MCF 10A (cell line): ENCODE measurements at regions not wholly inside any gene's neighbourhood (a gene's known extent, or its start where the extent isn't known, plus 50 kb on each side); places are given as distances from the start of the nearest gene placed in this dataset.

Experiments used
- BruUV-seq: library from RNA; stranded (reverse); fragments of 400-500 nt; replicated peaks from 2 replicates; lab custom pipeline; 2021; lab: Mats Ljungman, UMichigan
- CTCF ChIA-PET: fragments of 300-600 bp; sonication (Branson Sonifier 250); formaldehyde crosslinking; extraction: SDS; loops from one replicate; lab custom pipeline; 2021; ENCODE audit warnings: antibody characterized with exemption, inconsistent platforms; lab: Yijun Ruan, JAX
- POLR2A ChIA-PET: fragments of 300-600, 350-650 bp; sonication (Branson Sonifier 250); formaldehyde crosslinking; extraction: SDS; loops from one replicate; lab custom pipeline; 2020; ENCODE audit warnings: antibody characterized with exemption, inconsistent platforms; lab: Yijun Ruan, JAX
- DNase-seq: peaks from one replicate; pipeline ENCODE4 v3.0.0-alpha.2; 2018; ENCODE audit not compliant: unreplicated experiment
- H3K27ac Mint-ChIP-seq: one replicate; pipeline ENCODE4 v1.8.0; 2022; ENCODE audit warnings: mild to moderate bottlenecking, low read depth, mixed read lengths; ENCODE audit not compliant: unreplicated experiment
- H3K27me3 Mint-ChIP-seq: one replicate; pipeline ENCODE4 v1.8.0; 2022; ENCODE audit warnings: mixed read lengths; ENCODE audit not compliant: insufficient read depth, unreplicated experiment
- H3K36me3 Mint-ChIP-seq: one replicate; pipeline ENCODE4 v1.8.0; 2022; ENCODE audit warnings: mild to moderate bottlenecking, moderate library complexity, mixed read lengths; ENCODE audit not compliant: insufficient read depth, unreplicated experiment
- H3K4me1 Mint-ChIP-seq: one replicate; pipeline ENCODE4 v1.8.0; 2022; ENCODE audit warnings: mixed read lengths; ENCODE audit not compliant: insufficient read depth, unreplicated experiment
- H3K4me3 Mint-ChIP-seq: one replicate; pipeline ENCODE4 v1.8.0; 2022; ENCODE audit warnings: mild to moderate bottlenecking, moderate library complexity, mixed read lengths; ENCODE audit not compliant: unreplicated experiment
- H3K9me3 Mint-ChIP-seq: one replicate; pipeline ENCODE4 v1.8.0; 2022; ENCODE audit warnings: mixed read lengths; ENCODE audit not compliant: unreplicated experiment
- CTCF ChIP-seq: fragments of 200-600 bp; IDR thresholded peaks from one replicate; pipeline ENCODE4 v1.8.0; 2022; ENCODE audit warnings: antibody characterized with exemption, mild to moderate bottlenecking; ENCODE audit not compliant: unreplicated experiment
- intact Hi-C: fragments of 100-400 bp; cut with micrococcal nuclease; formaldehyde crosslinking; loops from 2 replicates; pipeline ENCODE4 v1.14.1; 2022

- Mint-ChIP-seq H3K4me3 (no peak overlapping the region), H3K4me1 (peaks cover 20% of the 10 kb centered on the region), H3K27me3 (no peaks in the 10 kb centered on the region), H3K27ac (no peak overlapping the region), H3K9me3 (no peaks in the 10 kb centered on the region), H3K36me3 (peaks cover 5% of the 10 kb centered on the region)
- ChIA-PET CTCF (interaction anchor here (0.6 kb wide), 1 partner anchor 281 kb away, joined by 3 read pairs; no protein-coding TSS in a partner anchor), POLR2A (no interaction called here)
- no TSS peak for BruUV-seq
- intact Hi-C loops: no loop called here
- no peak for TF ChIP-seq CTCF
- no peak for DNase-seq
Measured at GRCh38 chr20:57988828-57989227, 239.6 kb downstream of the ANKRD60 start.

GRCh38 chr20:57988422-57988821, 240.0 kb downstream of the ANKRD60 start:
- peaks cover 17% of the 10 kb centered on the region for H3K4me1 Mint-ChIP-seq
- no peak overlapping the region for H3K27ac Mint-ChIP-seq
- POLR2A ChIA-PET: no interaction called here
- no TSS peak for BruUV-seq
- TF ChIP-seq CTCF: no peak
- peaks cover 5% of the 10 kb centered on the region for H3K36me3 Mint-ChIP-seq
- CTCF ChIA-PET: no interaction called here
- intact Hi-C loops: no loop called here
- no peak overlapping the region for H3K4me3 Mint-ChIP-seq
- no peak for DNase-seq
- H3K9me3 Mint-ChIP-seq: no peaks in the 10 kb centered on the region
- no peaks in the 10 kb centered on the region for H3K27me3 Mint-ChIP-seq

- Mint-ChIP-seq H3K27ac (no peak overlapping the region), H3K9me3 (no peaks in the 10 kb centered on the region), H3K4me3 (no peak overlapping the region), H3K4me1 (peaks cover 17% of the 10 kb centered on the region), H3K27me3 (no peaks in the 10 kb centered on the region), H3K36me3 (peaks cover 5% of the 10 kb centered on the region)
- POLR2A ChIA-PET: interaction anchor here (0.7 kb wide), 1 partner anchor 96 kb away, joined by 3 read pairs; no protein-coding TSS in a partner anchor
- intact Hi-C loops: no loop called here
- no peak for DNase-seq
- CTCF ChIA-PET: no interaction called here
- BruUV-seq: no TSS peak
- TF ChIP-seq CTCF: no peak
Measured at GRCh38 chr20:57987659-57988058, 240.8 kb downstream of the ANKRD60 start.

GRCh38 chr20:57986666-57987065, 241.8 kb downstream of the ANKRD60 start:
- intact Hi-C loops: no loop called here
- no peaks in the 10 kb centered on the region for H3K36me3 Mint-ChIP-seq
- TF ChIP-seq CTCF: no peak
- no peak overlapping the region for H3K27ac Mint-ChIP-seq
- peaks cover 9% of the 10 kb centered on the region for H3K27me3 Mint-ChIP-seq
- CTCF ChIA-PET: interaction anchor here (0.7 kb wide), 1 partner anchor 100 kb away, joined by 3 read pairs; no protein-coding TSS in a partner anchor
- H3K9me3 Mint-ChIP-seq: no peaks in the 10 kb centered on the region
- DNase-seq: no peak
- POLR2A ChIA-PET: no interaction called here
- BruUV-seq: no TSS peak
- H3K4me3 Mint-ChIP-seq: no peak overlapping the region
- peaks cover 15% of the 10 kb centered on the region for H3K4me1 Mint-ChIP-seq
